ENCODE measurements at regions not wholly inside any gene's neighbourhood (a gene's known extent, or its start where the extent isn't known, plus 50 kb on each side); places are given as distances from the start of the nearest gene placed in this dataset.
"Not testable (repeated sequence)": the region's sequence is repeated elsewhere in the genome, so short reads cannot be mapped to it uniquely, and the experiment has no call there.

DNA sequence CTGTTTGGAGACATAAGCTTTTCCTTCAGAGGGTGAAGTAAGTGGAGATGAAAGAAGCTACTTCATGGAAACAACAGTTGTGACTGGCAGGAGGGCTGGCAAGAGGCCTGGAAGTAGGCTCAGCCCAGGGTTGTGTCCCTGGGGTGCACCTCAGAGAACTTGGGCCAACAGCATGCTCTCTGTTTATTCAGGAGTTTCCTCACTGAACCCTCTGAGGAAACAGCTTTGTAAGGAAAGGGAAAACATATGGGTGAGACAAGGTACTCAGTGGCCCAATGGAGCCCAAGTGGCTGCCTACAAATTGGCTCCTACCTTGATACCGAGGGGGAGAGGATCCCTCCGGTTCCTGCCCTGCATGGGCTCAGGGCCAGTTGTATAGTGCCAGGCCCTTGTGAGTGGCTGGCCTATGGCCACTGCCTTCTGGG, 115.5 kb upstream of the ITGA6 start:
- Histone ChIP-seq H3K9me3 (no peaks in the 10 kb centered on the region), H3K36me3 (no peaks in the 10 kb centered on the region), H3K27me3 (no peaks in the 10 kb centered on the region), H3K4me3 (ENCODE audit: low read depth in 1 of 2, low read length in 1 of 2) (no peak overlapping the region), H3K27ac (no peak overlapping the region), H3K4me1 (ENCODE audit: control insufficient read depth in 1 of 2, insufficient read depth in 1 of 2, low read depth in 1 of 2, low read length in 1 of 2) (no peaks in the 10 kb centered on the region)
- TF ChIP-seq, protein P1, sequence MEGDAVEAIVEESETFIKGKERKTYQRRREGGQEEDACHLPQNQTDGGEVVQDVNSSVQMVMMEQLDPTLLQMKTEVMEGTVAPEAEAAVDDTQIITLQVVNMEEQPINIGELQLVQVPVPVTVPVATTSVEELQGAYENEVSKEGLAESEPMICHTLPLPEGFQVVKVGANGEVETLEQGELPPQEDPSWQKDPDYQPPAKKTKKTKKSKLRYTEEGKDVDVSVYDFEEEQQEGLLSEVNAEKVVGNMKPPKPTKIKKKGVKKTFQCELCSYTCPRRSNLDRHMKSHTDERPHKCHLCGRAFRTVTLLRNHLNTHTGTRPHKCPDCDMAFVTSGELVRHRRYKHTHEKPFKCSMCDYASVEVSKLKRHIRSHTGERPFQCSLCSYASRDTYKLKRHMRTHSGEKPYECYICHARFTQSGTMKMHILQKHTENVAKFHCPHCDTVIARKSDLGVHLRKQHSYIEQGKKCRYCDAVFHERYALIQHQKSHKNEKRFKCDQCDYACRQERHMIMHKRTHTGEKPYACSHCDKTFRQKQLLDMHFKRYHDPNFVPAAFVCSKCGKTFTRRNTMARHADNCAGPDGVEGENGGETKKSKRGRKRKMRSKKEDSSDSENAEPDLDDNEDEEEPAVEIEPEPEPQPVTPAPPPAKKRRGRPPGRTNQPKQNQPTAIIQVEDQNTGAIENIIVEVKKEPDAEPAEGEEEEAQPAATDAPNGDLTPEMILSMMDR (IDR thresholded peaks at IDR 0.05) = no peak

DNA sequence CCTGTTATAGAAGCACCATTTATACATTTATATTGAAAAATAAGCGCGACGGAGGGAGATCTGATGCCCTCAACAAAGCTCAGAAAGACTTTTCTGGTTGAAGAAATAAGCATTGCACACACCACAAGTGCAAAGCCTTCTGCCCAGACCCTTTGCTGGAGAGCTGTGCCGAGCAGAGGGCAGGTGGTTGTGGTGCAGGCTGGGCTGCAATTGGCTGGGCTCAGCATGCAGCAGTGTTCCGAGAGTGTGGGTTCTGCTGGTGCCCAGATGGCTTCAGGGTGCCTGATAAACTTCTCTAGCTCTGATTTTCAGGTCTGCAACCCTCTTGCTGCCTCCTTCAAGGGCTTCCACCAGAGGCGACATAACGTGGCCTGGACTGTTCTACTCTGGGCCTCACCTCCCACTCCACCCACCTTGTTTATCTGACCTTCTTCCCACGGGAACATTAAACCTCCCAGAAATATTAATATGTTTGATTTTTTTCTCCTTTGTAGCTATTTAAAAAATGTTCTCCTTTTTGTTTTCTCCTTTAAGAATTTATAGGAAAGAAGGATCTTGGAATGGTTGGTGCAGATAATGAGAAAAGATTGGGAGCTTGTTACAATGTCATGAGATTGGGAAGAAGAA, 113.6 kb upstream of the ITGA6 start:
- H3K4me3 ChIP-seq (ENCODE audit: low read depth in 1 of 2, low read length in 1 of 2) = no peak overlapping the region
- H3K27ac ChIP-seq = no peak overlapping the region
- no peaks in the 10 kb centered on the region for H3K9me3 ChIP-seq
- H3K4me1 ChIP-seq (ENCODE audit: control insufficient read depth in 1 of 2, insufficient read depth in 1 of 2, low read depth in 1 of 2, low read length in 1 of 2) = no peaks in the 10 kb centered on the region
- no peaks in the 10 kb centered on the region for H3K36me3 ChIP-seq
- H3K27me3 ChIP-seq = no peaks in the 10 kb centered on the region
- TF ChIP-seq, protein P1 (IDR thresholded peaks at IDR 0.05) = no peak

DNA sequence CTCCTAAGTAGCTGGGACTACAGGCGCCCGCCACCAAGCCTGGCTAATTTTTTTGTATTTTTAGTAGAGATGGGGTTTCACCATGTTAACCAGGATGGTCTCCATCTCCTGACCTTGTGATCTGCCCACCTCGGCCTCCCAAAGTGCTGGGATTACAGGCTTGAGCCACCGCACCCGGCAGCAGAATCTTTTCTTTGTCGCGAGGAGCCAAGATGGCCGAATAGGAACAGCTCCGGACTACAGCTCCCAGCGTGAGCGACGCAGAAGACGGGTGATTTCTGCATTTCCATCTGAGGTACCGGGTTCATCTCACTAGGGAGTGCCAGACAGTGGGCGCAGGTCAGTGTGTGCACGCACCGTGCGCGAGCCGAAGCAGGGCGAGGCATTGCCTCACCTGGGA, 112.3 kb upstream of the ITGA6 start:
- H3K36me3 ChIP-seq; H3K27ac ChIP-seq; H3K4me3 ChIP-seq (ENCODE audit: low read depth in 1 of 2, low read length in 1 of 2); H3K27me3 ChIP-seq; H3K4me1 ChIP-seq (ENCODE audit: control insufficient read depth in 1 of 2, insufficient read depth in 1 of 2, low read depth in 1 of 2, low read length in 1 of 2); H3K9me3 ChIP-seq: not testable (repeated sequence)

DNA sequence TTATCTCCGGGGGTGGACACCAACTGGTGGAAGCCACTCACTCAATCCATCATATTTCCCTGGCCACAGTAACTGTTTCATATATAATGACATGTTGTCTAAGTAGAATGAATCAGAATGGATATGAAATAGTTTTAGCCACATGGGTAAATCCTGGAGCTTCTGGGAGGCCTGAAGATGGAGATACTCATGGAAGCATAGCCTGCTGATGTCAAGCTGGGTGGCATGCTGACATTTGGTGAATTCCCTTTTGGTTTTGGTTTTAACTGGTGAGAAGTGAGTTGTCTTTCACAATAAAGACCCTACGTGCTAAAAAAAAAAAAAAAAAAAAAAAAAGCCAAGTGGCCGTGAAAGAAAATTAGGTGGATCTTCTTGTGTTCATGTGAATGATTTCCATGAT, 105.3 kb upstream of the ITGA6 start:
- TF ChIP-seq, protein P1 (IDR thresholded peaks at IDR 0.05) = no peak
- no peaks in the 10 kb centered on the region for H3K36me3 ChIP-seq
- H3K9me3 ChIP-seq = no peaks in the 10 kb centered on the region
- H3K27ac ChIP-seq = no peak overlapping the region
- no peak overlapping the region for H3K4me3 ChIP-seq (ENCODE audit: low read depth in 1 of 2, low read length in 1 of 2)
- no peaks in the 10 kb centered on the region for H3K4me1 ChIP-seq (ENCODE audit: control insufficient read depth in 1 of 2, insufficient read depth in 1 of 2, low read depth in 1 of 2, low read length in 1 of 2)
- H3K27me3 ChIP-seq = no peaks in the 10 kb centered on the region

DNA sequence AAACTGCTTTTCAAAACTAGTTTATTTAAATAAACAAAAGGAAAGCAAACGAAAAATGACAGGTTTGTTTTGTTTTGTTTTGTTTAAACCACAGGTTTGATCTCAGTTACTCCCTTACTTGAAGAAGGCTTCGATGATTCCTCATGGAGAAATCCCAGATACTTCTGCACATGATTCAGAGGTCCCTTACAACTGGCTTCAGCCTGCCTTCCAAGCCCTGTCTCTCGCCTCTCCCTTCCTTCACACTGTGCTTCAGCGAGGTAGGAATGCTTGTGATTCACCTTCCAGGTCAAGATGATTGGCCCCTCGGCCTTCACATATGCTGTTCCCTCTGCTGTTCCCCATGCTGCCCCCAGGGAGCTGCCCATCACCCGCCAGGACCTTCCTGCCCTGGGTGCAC, 104.1 kb upstream of the ITGA6 start:
- TF ChIP-seq, protein P1 (IDR thresholded peaks at IDR 0.05) = no peak
- H3K4me1 ChIP-seq (ENCODE audit: control insufficient read depth in 1 of 2, insufficient read depth in 1 of 2, low read depth in 1 of 2, low read length in 1 of 2) = no peaks in the 10 kb centered on the region
- no peak overlapping the region for H3K4me3 ChIP-seq (ENCODE audit: low read depth in 1 of 2, low read length in 1 of 2)
- no peak overlapping the region for H3K27ac ChIP-seq
- no peaks in the 10 kb centered on the region for H3K27me3 ChIP-seq
- no peaks in the 10 kb centered on the region for H3K9me3 ChIP-seq
- no peaks in the 10 kb centered on the region for H3K36me3 ChIP-seq

DNA sequence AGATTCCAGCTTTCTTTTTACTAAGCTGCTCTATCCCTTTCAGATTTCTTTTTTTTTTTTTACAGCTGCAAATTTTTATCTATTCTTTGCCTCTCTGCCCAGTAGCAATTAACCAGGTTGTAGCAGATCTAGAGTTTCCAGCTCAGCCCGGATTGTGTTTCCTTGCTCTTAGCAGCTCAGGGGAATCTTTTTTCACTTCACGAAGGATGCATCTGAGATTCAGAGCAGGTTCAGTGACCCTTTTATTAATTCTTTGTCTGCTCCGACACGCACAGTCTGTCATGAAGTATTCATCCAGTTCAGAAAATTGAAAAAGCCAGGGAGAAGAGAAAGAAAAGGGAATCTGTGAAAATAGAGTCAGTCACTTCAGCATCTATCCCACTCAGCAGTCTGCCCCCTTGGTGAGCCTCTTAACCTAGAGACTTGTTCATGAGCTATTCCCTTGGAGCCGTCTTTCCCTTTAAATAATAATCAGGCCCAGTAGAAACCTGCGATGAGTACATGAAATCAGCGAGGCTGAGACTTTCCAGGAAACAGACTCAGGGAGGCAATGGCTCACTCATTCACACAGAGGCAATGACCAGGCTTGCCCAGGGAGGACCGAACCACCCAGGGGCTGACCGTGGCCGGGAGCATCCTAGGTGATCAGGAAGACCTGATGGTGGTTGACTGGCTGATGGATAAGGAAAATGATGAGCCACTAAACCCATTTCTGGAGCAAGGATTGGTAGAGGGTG, 103.4 kb upstream of the ITGA6 start:
- Histone ChIP-seq H3K4me1 (ENCODE audit: control insufficient read depth in 1 of 2, insufficient read depth in 1 of 2, low read depth in 1 of 2, low read length in 1 of 2) (no peaks in the 10 kb centered on the region), H3K27me3 (no peaks in the 10 kb centered on the region), H3K27ac (no peak overlapping the region), H3K36me3 (no peaks in the 10 kb centered on the region), H3K4me3 (ENCODE audit: low read depth in 1 of 2, low read length in 1 of 2) (no peak overlapping the region), H3K9me3 (no peaks in the 10 kb centered on the region)
- TF ChIP-seq, protein P1 (IDR thresholded peaks at IDR 0.05) = no peak

All from neutrophil (primary cell).